Chondrocyte (in vitro differentiated cells): ENCODE measurements at regions not wholly inside any gene's neighbourhood (a gene's known extent, or its start where the extent isn't known, plus 50 kb on each side); places are given as distances from the start of the nearest gene placed in this dataset.

Experiments
- DNase-seq: peaks from one replicate; pipeline ENCODE4 v3.0.0; 2021; ENCODE audit warnings: mixed read lengths, low spot score
- H3K27ac Mint-ChIP-seq: one replicate; pipeline ENCODE4 v1.8.0; 2021; ENCODE audit warnings: mild to moderate bottlenecking, moderate library complexity, mixed read lengths; ENCODE audit not compliant: unreplicated experiment
- H3K27me3 Mint-ChIP-seq: 2 replicates; pipeline ENCODE4 v1.8.0; 2021; ENCODE audit warnings: low read depth, mixed read lengths
- H3K36me3 Mint-ChIP-seq: 2 replicates; pipeline ENCODE4 v1.8.0; 2021; ENCODE audit warnings: low read depth, mixed read lengths
- H3K4me1 Mint-ChIP-seq: 2 replicates; pipeline ENCODE4 v1.8.0; 2021; ENCODE audit warnings: low read depth, mild to moderate bottlenecking, mixed read lengths
- H3K4me3 Mint-ChIP-seq: one replicate; pipeline ENCODE4 v1.8.0; 2021; ENCODE audit warnings: mild to moderate bottlenecking, moderate library complexity, mixed read lengths; ENCODE audit not compliant: unreplicated experiment
- H3K9me3 Mint-ChIP-seq: 2 replicates; pipeline ENCODE4 v1.8.0; 2021; ENCODE audit warnings: low read depth, mixed read lengths
- CTCF ChIP-seq: fragments of 200-600 bp; sonication (generic); IDR thresholded peaks from 2 replicates; pipeline ENCODE4 v1.5.0; 2021; ENCODE audit warnings: antibody characterized with exemption, mild to moderate bottlenecking, moderate library complexity

DNA sequence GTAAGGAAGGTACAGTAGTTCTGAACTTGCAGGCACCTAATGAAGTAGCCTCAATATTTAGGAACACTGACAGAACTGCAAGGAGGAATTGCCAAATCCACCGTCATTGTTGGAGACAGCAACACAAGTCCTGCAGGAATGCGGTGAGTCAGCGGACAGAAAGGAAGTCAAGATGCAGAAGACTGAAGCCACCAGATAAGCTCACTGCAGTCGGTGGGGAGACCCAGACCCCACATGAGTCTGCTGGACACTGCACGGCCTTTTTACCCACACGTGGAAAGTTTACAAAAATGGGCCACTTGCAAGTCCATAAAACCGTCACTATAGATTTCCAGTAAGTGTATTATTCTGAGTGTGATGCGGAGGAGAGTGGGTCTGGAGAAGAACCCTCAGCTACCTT lies 1471.6 kb downstream of the TBC1D22A start:
- Mint-ChIP-seq H3K4me3 (no peak overlapping the region), H3K36me3 (no peaks in the 10 kb centered on the region), H3K4me1 (no peaks in the 10 kb centered on the region), H3K27me3 (peaks cover 2% of the 10 kb centered on the region), H3K9me3 (peaks cover 25% of the 10 kb centered on the region), H3K27ac (no peak overlapping the region)
- DNase-seq = no peak
- no peak for TF ChIP-seq CTCF

DNA sequence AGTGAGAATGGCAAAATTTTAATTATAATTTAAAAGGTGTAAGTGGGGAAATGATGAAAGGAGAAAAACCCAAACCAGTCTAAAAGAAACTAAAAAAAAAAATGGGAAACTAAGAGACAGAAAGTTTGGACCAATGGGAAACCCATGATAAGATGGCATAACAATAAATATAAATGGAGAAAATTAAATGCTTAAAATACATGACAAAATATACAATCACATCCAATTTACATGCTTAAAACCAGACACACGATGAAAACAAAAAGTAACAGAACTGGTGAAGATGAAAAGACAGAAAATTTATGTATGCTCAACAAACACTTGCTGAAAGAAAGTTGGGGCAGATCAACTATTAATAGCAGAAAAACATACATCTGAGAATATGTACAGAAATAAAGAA lies 1471.1 kb downstream of the TBC1D22A start:
- Mint-ChIP-seq H3K4me3 (no peak overlapping the region), H3K9me3 (peaks cover 29% of the 10 kb centered on the region), H3K27me3 (peaks cover 2% of the 10 kb centered on the region), H3K4me1 (no peaks in the 10 kb centered on the region), H3K36me3 (no peaks in the 10 kb centered on the region), H3K27ac (no peak overlapping the region)
- no peak for TF ChIP-seq CTCF
- DNase-seq = no peak

GRCh38 chr22:48228468-48228867 lies 1466.0 kb downstream of the TBC1D22A start:
- H3K27ac Mint-ChIP-seq = no peak overlapping the region
- no peaks in the 10 kb centered on the region for H3K36me3 Mint-ChIP-seq
- no peak for DNase-seq

GRCh38 chr22:48227341-48228018 lies 1465.0 kb downstream of the TBC1D22A start:
- Mint-ChIP-seq H3K36me3 (no peaks in the 10 kb centered on the region), H3K9me3 (peaks cover 17% of the 10 kb centered on the region), H3K4me3 (no peak overlapping the region), H3K4me1 (no peaks in the 10 kb centered on the region), H3K27ac (no peak overlapping the region), H3K27me3 (peaks cover 8% of the 10 kb centered on the region)
- no peak for TF ChIP-seq CTCF
- DNase-seq = no peak

More at GRCh38 chr22:48228468-48228867, 1466.0 kb downstream of the TBC1D22A start:
- TF ChIP-seq CTCF = no peak
- H3K4me1 Mint-ChIP-seq = no peaks in the 10 kb centered on the region
- no peak overlapping the region for H3K4me3 Mint-ChIP-seq
- peaks cover 22% of the 10 kb centered on the region for H3K9me3 Mint-ChIP-seq
- peaks cover 3% of the 10 kb centered on the region for H3K27me3 Mint-ChIP-seq

GRCh38 chr22:48226026-48227013 lies 1463.9 kb downstream of the TBC1D22A start:
- no peak overlapping the region for H3K27ac Mint-ChIP-seq
- H3K9me3 Mint-ChIP-seq = peaks cover 14% of the 10 kb centered on the region
- TF ChIP-seq CTCF = no peak
- DNase-seq = no peak
- no peak overlapping the region for H3K4me3 Mint-ChIP-seq
- H3K36me3 Mint-ChIP-seq = no peaks in the 10 kb centered on the region
- H3K4me1 Mint-ChIP-seq = no peaks in the 10 kb centered on the region
- H3K27me3 Mint-ChIP-seq = peaks cover 9% of the 10 kb centered on the region
